HEK293 (cell line): ENCODE measurements at regions not wholly inside any gene's neighbourhood (a gene's known extent, or its start where the extent isn't known, plus 50 kb on each side); places are given as distances from the start of the nearest gene placed in this dataset.

Source experiments
- CTCF ChIA-PET: fragments of 350-600 bp; formaldehyde crosslinking; extraction: SDS; loops from one replicate; lab custom pipeline; 2021; ENCODE audit warnings: antibody characterized with exemption; lab: Yijun Ruan, JAX
- POLR2A ChIA-PET: fragments of 300-600 bp; formaldehyde crosslinking; extraction: SDS; loops from one replicate; lab custom pipeline; 2020; ENCODE audit warnings: antibody characterized with exemption, inconsistent platforms; lab: Yijun Ruan, JAX
- H3K27ac ChIP-seq: fragments of 200-500 bp; sonication (Bioruptor generic); 2 replicates; pipeline ENCODE4 v1.5.1; 2014; ENCODE audit warnings: low read depth, low read length, control low read depth, inconsistent platforms; ENCODE audit errors: extremely low read depth
- H3K36me3 ChIP-seq, 2 experiments: fragments of 200-500 bp in 1 of 2; sonication (Bioruptor generic) in 1 of 2; 1 replicate in 1 of 2; 2 replicates in 1 of 2; pipeline ENCODE4 v1.5.1; 2014 to 2017; ENCODE audit warnings: inconsistent platforms in 2 of 2, low read length in 2 of 2; ENCODE audit not compliant: control insufficient read depth in 2 of 2, insufficient read depth in 1 of 2
- H3K4me1 ChIP-seq: fragments of 200-500 bp; sonication (Bioruptor generic); 2 replicates; pipeline ENCODE4 v1.5.1; 2014; ENCODE audit warnings: mild to moderate bottlenecking, low read length, inconsistent platforms; ENCODE audit not compliant: control insufficient read depth, insufficient read depth
- H3K4me3 ChIP-seq: 2 replicates; pipeline ENCODE4 v1.5.1; 2011; ENCODE audit warnings: low read depth, mild to moderate bottlenecking, control low read depth, low read length, moderate library complexity
- H3K9me3 ChIP-seq: fragments of 200-500 bp; sonication (Bioruptor generic); 2 replicates; pipeline ENCODE4 v1.5.1; 2014; ENCODE audit warnings: low read depth, low read length, inconsistent platforms; ENCODE audit not compliant: control insufficient read depth, insufficient read depth
- EGR2 ChIP-seq: fragments of 450-650 bp; formaldehyde crosslinking; IDR thresholded peaks from 2 replicates; pipeline ENCODE4 v1.5.1; 2016; ENCODE audit warnings: low read depth, missing biosample characterization, missing genetic modification characterization
- IKZF3 ChIP-seq: fragments of 450-650 bp; IDR thresholded peaks from 2 replicates; pipeline ENCODE4 v1.5.0; 2018; ENCODE audit warnings: missing biosample characterization, mild to moderate bottlenecking, missing genetic modification characterization, moderate library complexity
- REPIN1 ChIP-seq: fragments of 450-650 bp; formaldehyde crosslinking; IDR thresholded peaks from 2 replicates; pipeline ENCODE4 v1.5.1; 2017; ENCODE audit warnings: missing biosample characterization, missing genetic modification characterization, low read depth
- SCRT1 ChIP-seq: fragments of 450-650 bp; formaldehyde crosslinking; IDR thresholded peaks from 2 replicates; pipeline ENCODE4 v1.5.1; 2016; ENCODE audit warnings: missing biosample characterization, missing genetic modification characterization, borderline replicate concordance
- SCRT2 ChIP-seq: fragments of 450-650 bp; formaldehyde crosslinking; IDR thresholded peaks from 2 replicates; pipeline ENCODE4 v1.5.1; 2016; ENCODE audit warnings: missing biosample characterization, missing genetic modification characterization
- ZFP3 ChIP-seq: fragments of 450-650 bp; formaldehyde crosslinking; IDR thresholded peaks from 2 replicates; pipeline ENCODE4 v1.5.1; 2016; ENCODE audit warnings: low read depth, missing biosample characterization, missing genetic modification characterization
- ZNF140 ChIP-seq: fragments of 450-650 bp; formaldehyde crosslinking; IDR thresholded peaks from 2 replicates; pipeline ENCODE4 v1.5.1; 2016; ENCODE audit warnings: missing biosample characterization, missing genetic modification characterization
- ZNF394 ChIP-seq: fragments of 450-650 bp; formaldehyde crosslinking; IDR thresholded peaks from 2 replicates; pipeline ENCODE4 v1.5.1; 2016; ENCODE audit warnings: missing biosample characterization, missing genetic modification characterization, mild to moderate bottlenecking, moderate library complexity, borderline replicate concordance
- ZNF426 ChIP-seq: fragments of 450-650 bp; formaldehyde crosslinking; IDR thresholded peaks from 2 replicates; pipeline ENCODE4 v1.5.1; 2017; ENCODE audit warnings: missing biosample characterization, missing genetic modification characterization, mild to moderate bottlenecking, inconsistent platforms, moderate library complexity
- ZNF518A ChIP-seq: fragments of 450-650 bp; formaldehyde crosslinking; conservative IDR thresholded peaks from 2 replicates; pipeline ENCODE4 v1.5.1; 2016; ENCODE audit warnings: low read depth, missing biosample characterization, missing genetic modification characterization
- ZNF530 ChIP-seq: fragments of 450-650 bp; formaldehyde crosslinking; IDR thresholded peaks from 2 replicates; pipeline ENCODE4 v1.5.1; 2016; ENCODE audit warnings: low read depth, missing biosample characterization, missing genetic modification characterization
- ZNF555 ChIP-seq: fragments of 450-650 bp; formaldehyde crosslinking; conservative IDR thresholded peaks from 2 replicates; pipeline ENCODE4 v1.5.1; 2017; ENCODE audit warnings: missing biosample characterization, mild to moderate bottlenecking, missing genetic modification characterization, inconsistent platforms
- ZNF560 ChIP-seq: fragments of 450-650 bp; formaldehyde crosslinking; IDR thresholded peaks from 2 replicates; pipeline ENCODE4 v1.5.1; 2017; ENCODE audit warnings: missing biosample characterization, missing genetic modification characterization, borderline replicate concordance
- ZNF585B ChIP-seq: fragments of 450-650 bp; formaldehyde crosslinking; IDR thresholded peaks from 2 replicates; pipeline ENCODE4 v1.5.1; 2016; ENCODE audit warnings: missing biosample characterization, missing genetic modification characterization
- ZNF600 ChIP-seq: fragments of 450-650 bp; formaldehyde crosslinking; IDR thresholded peaks from 2 replicates; pipeline ENCODE4 v1.5.1; 2016; ENCODE audit warnings: missing biosample characterization, missing genetic modification characterization
- ZNF623 ChIP-seq: fragments of 450-650 bp; formaldehyde crosslinking; IDR thresholded peaks from 2 replicates; pipeline ENCODE4 v1.5.1; 2016; ENCODE audit warnings: missing biosample characterization, missing genetic modification characterization
- ZNF664 ChIP-seq: fragments of 450-650 bp; formaldehyde crosslinking; IDR thresholded peaks from 2 replicates; pipeline ENCODE4 v1.5.1; 2016; ENCODE audit warnings: missing biosample characterization, missing genetic modification characterization
- ZNF677 ChIP-seq: fragments of 450-650 bp; IDR thresholded peaks from 2 replicates; pipeline ENCODE4 v1.5.0; 2018; ENCODE audit warnings: missing biosample characterization, mild to moderate bottlenecking, missing genetic modification characterization, moderate library complexity
- ZNF792 ChIP-seq: fragments of 450-650 bp; formaldehyde crosslinking; IDR thresholded peaks from 2 replicates; pipeline ENCODE4 v1.5.1; 2016; ENCODE audit warnings: missing biosample characterization, missing genetic modification characterization
- ZXDB ChIP-seq: fragments of 450-650 bp; formaldehyde crosslinking; IDR thresholded peaks from 2 replicates; pipeline ENCODE4 v1.5.1; 2016; ENCODE audit warnings: missing biosample characterization, missing genetic modification characterization
- TF ChIP-seq, protein P1 (sequence below): fragments of 450-650 bp; formaldehyde crosslinking; IDR thresholded peaks from 2 replicates; pipeline ENCODE4 v1.5.1; 2016; ENCODE audit warnings: missing biosample characterization, missing genetic modification characterization
- TF ChIP-seq, protein P2 (sequence below): fragments of 450-650 bp; formaldehyde crosslinking; IDR thresholded peaks from 2 replicates; pipeline ENCODE4 v1.5.1; 2016; ENCODE audit warnings: missing biosample characterization, missing genetic modification characterization
- TF ChIP-seq, protein P3 (sequence below): fragments of 450-650 bp; formaldehyde crosslinking; conservative IDR thresholded peaks from 2 replicates; pipeline ENCODE4 v1.5.1; 2016; ENCODE audit warnings: low read depth, missing biosample characterization, missing genetic modification characterization

GRCh38 chr12:118513611-118514010 lies 137.3 kb downstream of the SUDS3 start:
- TF ChIP-seq ZNF140 (tag by site-specific recombination) (no peak), IKZF3 (tag by site-specific recombination) (no peak), REPIN1 (tag by site-specific recombination) (no peak), ZNF677 (tag by site-specific recombination) (no peak), SCRT2 (no peak), EGR2 (no peak), ZNF792 (tag by site-specific recombination) (no peak), ZNF585B (tag by site-specific recombination) (no peak), ZNF530 (no peak)
- TF ChIP-seq, protein P1, sequence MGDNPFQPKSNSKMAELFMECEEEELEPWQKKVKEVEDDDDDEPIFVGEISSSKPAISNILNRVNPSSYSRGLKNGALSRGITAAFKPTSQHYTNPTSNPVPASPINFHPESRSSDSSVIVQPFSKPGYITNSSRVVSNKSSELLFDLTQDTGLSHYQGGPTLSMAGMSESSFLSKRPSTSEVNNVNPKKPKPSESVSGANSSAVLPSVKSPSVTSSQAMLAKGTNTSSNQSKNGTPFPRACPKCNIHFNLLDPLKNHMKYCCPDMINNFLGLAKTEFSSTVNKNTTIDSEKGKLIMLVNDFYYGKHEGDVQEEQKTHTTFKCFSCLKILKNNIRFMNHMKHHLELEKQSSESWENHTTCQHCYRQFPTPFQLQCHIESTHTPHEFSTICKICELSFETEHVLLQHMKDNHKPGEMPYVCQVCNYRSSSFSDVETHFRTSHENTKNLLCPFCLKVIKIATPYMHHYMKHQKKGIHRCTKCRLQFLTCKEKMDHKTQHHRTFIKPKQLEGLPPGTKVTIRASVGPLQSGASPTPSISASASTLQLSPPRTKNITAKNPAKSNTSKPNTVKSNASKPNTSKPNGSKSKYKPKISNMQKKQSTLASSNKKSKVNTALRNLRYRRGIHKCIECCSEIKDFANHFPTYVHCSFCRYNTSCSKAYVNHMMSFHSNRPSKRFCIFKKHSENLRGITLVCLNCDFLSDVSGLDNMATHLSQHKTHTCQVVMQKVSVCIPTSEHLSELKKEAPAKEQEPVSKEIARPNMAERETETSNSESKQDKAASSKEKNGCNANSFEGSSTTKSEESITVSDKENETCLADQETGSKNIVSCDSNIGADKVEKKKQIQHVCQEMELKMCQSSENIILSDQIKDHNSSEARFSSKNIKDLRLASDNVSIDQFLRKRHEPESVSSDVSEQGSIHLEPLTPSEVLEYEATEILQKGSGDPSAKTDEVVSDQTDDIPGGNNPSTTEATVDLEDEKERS (tag by site-specific recombination), result no peak
- TF ChIP-seq, protein P2, sequence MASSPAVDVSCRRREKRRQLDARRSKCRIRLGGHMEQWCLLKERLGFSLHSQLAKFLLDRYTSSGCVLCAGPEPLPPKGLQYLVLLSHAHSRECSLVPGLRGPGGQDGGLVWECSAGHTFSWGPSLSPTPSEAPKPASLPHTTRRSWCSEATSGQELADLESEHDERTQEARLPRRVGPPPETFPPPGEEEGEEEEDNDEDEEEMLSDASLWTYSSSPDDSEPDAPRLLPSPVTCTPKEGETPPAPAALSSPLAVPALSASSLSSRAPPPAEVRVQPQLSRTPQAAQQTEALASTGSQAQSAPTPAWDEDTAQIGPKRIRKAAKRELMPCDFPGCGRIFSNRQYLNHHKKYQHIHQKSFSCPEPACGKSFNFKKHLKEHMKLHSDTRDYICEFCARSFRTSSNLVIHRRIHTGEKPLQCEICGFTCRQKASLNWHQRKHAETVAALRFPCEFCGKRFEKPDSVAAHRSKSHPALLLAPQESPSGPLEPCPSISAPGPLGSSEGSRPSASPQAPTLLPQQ (tag by site-specific recombination), result no peak
- TF ChIP-seq, all 188 proteins: peak for 0
- no peaks in the 10 kb centered on the region for H3K4me1 ChIP-seq
- no peaks in the 10 kb centered on the region for H3K36me3 ChIP-seq
- ChIA-PET CTCF (interaction anchor here (0.6 kb wide), 1 partner anchor 9 kb away, joined by 5 read pairs; no protein-coding TSS in a partner anchor), POLR2A (no interaction called here)
- H3K4me3 ChIP-seq, result no peak overlapping the region
- H3K9me3 ChIP-seq, result no peaks in the 10 kb centered on the region
- H3K27ac ChIP-seq, result no peak overlapping the region

DNA sequence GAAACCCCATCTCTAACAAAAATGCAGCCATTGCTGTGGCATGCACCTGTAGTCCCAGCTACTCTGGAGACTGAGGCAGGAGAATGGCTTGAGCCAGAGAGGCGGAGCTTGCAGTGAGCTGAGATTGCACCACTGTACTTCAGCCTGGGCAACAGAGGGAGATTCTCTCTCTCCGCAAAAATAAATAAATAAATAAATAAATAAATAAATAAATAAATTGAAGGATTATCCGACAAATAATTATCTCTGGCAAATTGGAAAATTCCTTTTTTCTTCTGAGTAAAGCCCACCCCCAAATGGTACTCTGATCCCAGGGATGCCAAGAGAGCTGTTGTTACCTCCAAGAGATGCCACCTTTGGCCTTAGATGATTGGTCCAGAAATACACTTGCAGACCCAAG lies 137.9 kb downstream of the SUDS3 start:
- Histone ChIP-seq H3K27ac (no peak overlapping the region), H3K36me3 (no peaks in the 10 kb centered on the region), H3K4me3 (no peak overlapping the region), H3K9me3 (no peaks in the 10 kb centered on the region), H3K4me1 (no peaks in the 10 kb centered on the region)
- CTCF ChIA-PET, result no interaction called here
- POLR2A ChIA-PET, result no interaction called here
- TF ChIP-seq ZNF664, result no peak
- TF ChIP-seq SCRT1, result no peak
- TF ChIP-seq, protein P3, sequence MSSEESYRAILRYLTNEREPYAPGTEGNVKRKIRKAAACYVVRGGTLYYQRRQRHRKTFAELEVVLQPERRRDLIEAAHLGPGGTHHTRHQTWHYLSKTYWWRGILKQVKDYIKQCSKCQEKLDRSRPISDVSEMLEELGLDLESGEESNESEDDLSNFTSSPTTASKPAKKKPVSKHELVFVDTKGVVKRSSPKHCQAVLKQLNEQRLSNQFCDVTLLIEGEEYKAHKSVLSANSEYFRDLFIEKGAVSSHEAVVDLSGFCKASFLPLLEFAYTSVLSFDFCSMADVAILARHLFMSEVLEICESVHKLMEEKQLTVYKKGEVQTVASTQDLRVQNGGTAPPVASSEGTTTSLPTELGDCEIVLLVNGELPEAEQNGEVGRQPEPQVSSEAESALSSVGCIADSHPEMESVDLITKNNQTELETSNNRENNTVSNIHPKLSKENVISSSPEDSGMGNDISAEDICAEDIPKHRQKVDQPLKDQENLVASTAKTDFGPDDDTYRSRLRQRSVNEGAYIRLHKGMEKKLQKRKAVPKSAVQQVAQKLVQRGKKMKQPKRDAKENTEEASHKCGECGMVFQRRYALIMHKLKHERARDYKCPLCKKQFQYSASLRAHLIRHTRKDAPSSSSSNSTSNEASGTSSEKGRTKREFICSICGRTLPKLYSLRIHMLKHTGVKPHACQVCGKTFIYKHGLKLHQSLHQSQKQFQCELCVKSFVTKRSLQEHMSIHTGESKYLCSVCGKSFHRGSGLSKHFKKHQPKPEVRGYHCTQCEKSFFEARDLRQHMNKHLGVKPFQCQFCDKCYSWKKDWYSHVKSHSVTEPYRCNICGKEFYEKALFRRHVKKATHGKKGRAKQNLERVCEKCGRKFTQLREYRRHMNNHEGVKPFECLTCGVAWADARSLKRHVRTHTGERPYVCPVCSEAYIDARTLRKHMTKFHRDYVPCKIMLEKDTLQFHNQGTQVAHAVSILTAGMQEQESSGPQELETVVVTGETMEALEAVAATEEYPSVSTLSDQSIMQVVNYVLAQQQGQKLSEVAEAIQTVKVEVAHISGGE, result peak; percentile 49
- TF ChIP-seq ZFP3 (tag by site-specific recombination), result 0 out of 2 replicates have a peak, but pooled peaks have one; percentile 11
- TF ChIP-seq ZNF426 (tag by site-specific recombination), result peak; percentile 55
- TF ChIP-seq ZNF623, result peak; percentile 40; the same call in 1 of the 2 replicates
- TF ChIP-seq ZNF518A (tag by site-specific recombination), result peak; percentile 67
- 0 out of 2 replicates have a peak, but pooled peaks have one; percentile 26 for TF ChIP-seq ZXDB (tag by site-specific recombination)
- no peak for TF ChIP-seq ZNF600
- TF ChIP-seq ZNF560 (tag by site-specific recombination), result 0 out of 2 replicates have a peak, but pooled peaks have one; percentile 25
- TF ChIP-seq ZNF140 (tag by site-specific recombination), result peak; percentile 31; the same call in 1 of the 2 replicates
- TF ChIP-seq ZNF555 (tag by site-specific recombination), result peak; percentile 51
- peak; percentile 77; the same call in 1 of the 2 replicates for TF ChIP-seq ZNF394 (tag by site-specific recombination)
